C4-2B (cell line): ENCODE measurements at regions not wholly inside any gene's neighbourhood (a gene's known extent, or its start where the extent isn't known, plus 50 kb on each side); places are given as distances from the start of the nearest gene placed in this dataset.

Source experiments
- ZFX ChIP-seq: fragments of 450-650 bp; IDR thresholded peaks from 2 replicates; pipeline ENCODE4 v1.6.1; 2017
- TF ChIP-seq, protein P1 (sequence below): fragments of 450-650 bp; conservative IDR thresholded peaks from 2 replicates; pipeline ENCODE4 v1.5.1; 2017; ENCODE audit warnings: mild to moderate bottlenecking

DNA sequence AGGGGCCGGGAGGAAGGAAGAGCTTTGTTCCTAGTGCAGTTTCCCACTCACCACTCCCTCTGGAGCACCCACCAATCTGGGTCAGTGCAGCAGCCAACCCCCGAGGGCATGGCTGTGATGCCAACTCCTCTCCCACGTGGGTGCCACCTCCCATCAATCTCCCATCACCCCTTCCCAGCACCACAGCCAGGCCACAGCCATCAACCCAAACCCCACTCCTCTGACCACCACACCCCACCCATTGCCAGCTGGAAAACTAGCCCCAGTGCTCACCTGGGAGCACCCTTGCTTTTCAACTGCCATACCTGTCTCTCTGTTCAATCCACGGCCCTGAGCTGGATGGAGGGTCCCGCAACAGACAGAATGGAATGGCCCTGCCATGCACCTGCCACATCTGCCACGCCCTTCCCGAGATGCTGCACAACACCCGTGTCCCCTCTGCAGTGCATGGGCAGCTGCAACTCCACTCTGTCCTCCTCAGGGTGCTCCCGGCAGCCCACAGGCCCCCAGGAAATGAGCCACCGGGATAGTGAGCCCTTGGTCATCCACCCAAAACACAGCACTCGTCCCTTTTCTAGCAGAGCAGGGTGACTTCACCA is 112.4 kb upstream of the ID2 start:
- TF ChIP-seq, protein P1, sequence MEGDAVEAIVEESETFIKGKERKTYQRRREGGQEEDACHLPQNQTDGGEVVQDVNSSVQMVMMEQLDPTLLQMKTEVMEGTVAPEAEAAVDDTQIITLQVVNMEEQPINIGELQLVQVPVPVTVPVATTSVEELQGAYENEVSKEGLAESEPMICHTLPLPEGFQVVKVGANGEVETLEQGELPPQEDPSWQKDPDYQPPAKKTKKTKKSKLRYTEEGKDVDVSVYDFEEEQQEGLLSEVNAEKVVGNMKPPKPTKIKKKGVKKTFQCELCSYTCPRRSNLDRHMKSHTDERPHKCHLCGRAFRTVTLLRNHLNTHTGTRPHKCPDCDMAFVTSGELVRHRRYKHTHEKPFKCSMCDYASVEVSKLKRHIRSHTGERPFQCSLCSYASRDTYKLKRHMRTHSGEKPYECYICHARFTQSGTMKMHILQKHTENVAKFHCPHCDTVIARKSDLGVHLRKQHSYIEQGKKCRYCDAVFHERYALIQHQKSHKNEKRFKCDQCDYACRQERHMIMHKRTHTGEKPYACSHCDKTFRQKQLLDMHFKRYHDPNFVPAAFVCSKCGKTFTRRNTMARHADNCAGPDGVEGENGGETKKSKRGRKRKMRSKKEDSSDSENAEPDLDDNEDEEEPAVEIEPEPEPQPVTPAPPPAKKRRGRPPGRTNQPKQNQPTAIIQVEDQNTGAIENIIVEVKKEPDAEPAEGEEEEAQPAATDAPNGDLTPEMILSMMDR: no peak
- TF ChIP-seq ZFX: no peak
